NCI-H2196 (cell line): ENCODE measurements at regions not wholly inside any gene's neighbourhood (a gene's known extent, or its start where the extent isn't known, plus 50 kb on each side); places are given as distances from the start of the nearest gene placed in this dataset.

ENCODE experiments used
- DNase-seq: peaks from one replicate; lab custom pipeline; 2025; ENCODE audit not compliant: unreplicated experiment; lab: John Stamatoyannopoulos, UW

DNA sequence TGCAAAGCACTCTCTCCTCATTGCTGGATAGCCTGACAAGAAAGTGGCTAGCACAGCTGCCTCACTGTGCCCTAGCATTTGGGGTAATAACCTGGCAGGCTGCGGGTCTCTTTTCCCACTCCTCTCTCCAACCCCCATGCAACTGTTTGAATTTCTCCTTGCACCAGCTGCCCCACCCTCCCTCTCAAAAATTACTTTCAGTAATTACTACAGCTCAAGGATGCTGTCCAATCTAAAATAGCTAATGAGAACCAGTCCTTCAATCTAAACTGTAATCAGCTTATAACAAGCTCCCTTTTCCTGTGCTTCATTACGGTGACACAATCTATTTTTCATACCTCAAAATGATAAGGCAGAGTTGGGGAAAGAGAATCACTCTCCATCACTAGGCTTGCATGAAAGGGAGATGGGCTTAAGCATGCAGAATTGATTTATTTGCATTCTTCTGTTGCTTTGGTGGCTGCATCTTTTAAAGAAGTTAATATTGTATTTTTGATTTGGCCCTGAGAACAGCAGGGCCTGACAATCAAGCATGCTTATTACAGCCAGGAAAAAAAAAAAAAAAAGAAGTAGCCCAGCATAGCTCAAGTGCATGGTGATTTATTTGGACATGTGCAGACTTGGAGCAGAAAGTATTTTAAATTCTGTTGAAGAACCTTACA, 881.8 kb downstream of the SLC4A3 start:
- DNase-seq = no peak

DNA sequence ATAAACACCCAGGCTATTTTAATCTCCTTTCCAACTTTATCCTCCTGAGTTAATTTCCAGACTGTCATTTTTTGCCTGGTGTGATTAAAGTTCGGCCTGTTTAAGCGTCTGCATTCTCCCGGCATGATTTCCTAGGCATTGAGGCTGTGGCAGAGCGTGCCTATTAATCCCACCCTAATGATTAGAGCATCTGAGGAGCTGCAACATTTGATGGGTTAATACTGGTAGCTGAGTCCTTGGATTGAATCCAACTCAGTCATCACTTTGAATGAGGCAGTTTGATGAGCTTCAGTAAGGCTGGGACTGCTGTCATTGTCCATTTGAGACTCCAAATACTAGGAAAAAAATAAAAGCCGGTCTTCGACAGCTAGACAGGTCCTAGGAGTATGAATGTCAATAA, 882.5 kb downstream of the SLC4A3 start:
- no peak for DNase-seq

DNA sequence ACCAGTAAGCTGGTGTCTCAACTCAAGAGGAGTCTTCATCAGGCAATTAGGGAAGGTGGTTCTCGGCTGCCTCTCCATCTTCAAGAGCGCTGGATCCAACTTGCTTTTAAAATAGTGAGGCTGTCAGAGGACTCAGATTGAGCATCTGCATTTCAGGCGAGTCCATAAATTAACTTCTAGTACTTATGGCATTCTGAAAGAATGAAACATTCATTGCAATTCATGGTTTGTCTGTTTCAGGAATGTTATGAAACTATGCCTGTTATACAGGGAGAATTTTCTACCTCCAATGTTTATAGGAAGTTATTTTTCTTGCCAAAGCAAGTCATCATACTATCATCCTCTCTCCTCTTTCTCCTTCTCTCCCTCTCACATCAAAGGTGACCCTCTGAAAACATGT, 883.2 kb downstream of the SLC4A3 start:
- DNase-seq = no peak

DNA sequence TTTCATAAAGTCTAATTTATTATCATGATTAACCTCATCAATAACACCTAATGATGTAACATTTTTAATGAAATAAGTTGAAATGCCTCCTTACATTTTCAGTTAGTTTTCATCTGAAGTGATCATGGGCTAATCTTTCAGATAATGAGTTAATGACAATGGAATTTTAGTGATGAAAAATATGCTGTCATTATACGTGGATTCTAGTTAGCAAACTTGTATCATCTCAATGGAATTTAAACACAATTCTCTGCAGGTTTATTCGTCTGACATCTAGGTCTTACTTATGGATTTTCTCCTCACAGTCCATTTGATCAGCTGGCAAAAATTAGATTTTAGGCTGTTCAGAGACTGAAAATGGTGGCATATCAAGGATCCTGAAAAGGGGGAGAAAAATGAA, 885.0 kb downstream of the SLC4A3 start:
- DNase-seq = no peak

DNA sequence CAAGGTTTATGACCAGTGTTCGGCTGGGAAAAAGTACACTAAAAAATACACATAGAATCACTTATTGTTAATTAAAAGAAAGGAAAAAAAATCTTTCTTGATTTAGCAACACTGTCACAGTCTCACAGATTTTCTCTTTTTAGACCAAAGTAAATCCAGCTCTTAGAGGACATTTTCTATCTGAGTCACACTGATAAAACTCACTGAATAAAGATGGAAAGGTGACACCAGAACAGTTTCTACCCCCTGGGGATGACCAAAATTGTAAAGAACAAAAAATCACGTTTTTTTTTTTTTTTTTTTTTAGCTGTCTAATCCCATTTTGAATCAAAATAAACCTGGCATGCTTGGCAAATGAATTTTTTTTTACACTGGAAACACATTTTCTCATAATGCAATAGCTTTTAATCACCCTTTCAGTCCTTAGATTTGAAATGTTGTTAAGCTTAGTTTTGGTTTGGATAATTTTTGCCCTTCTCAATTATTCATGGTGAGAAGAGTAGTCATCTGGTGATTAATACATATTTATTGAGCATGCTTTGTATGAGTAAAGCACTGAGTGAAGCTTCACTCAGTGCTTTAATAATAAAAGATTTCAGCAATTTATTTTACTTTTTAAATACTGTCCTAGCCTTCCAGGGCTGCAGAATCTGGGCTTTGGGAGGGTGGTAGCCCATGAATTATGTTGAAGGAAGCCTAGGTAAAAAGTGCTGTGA, 886.3 kb downstream of the SLC4A3 start:
- DNase-seq = no peak

DNA sequence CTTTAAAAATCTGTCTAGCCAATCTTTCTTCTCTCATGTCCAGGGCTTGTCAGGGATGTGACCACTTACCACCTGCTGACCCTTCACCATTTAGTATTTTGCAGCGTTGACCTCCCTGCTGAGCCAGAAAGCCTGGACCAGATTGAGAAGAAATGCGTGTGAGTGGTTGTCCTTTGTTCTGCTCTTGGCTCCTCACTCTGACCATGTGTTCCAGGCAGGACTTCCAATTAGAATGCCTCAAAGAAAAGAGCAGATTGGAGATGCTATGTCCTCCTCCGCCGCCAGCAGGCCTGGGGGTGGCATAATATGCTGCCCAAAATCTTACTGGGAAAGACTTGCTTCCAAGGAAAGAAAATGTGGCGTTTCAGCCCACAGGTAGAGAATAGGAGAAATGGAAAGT, 894.1 kb downstream of the SLC4A3 start:
- no peak for DNase-seq

DNA sequence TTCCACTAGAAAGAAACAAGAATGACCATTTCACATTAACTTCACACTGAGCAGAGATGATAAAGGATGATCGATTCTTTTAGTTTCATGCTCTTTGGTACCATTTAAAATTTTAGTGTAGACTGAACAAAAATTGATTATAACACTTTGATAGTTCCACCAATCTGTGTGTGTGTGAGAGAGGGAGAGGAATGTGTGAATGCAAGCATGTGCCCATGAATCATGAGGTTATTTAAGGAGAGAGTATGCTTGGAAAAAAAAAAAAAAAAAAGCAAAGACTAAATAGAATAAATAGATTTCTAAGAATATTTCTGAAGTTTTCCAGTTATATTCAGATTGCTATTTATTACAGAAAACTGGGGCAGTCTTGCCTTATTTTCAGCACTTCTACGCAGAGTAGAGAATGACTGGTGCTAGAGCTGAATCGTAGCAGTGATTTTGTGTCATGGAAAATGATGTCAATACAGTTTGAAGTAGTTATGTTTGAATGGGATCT, 900.8 kb downstream of the SLC4A3 start:
- no peak for DNase-seq

DNA sequence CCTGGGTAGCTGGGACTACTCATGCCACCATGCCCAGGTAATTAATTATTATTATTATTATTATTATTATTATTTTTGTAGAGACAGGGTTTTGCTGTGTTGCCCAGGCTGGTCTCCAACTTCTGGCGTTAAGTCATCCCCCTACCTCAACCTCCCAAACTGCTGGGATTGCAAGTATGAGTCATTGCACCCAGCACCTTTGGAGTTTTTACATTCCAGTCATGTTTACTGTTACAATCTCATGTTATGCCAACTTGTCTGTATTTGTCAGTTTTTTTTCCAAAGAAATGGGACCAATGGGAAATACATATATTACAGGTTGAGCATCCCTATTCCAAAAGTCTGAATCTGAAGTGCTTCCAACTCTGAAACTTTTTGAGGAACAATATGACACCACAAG, 903.8 kb downstream of the SLC4A3 start:
- no peak for DNase-seq

DNA sequence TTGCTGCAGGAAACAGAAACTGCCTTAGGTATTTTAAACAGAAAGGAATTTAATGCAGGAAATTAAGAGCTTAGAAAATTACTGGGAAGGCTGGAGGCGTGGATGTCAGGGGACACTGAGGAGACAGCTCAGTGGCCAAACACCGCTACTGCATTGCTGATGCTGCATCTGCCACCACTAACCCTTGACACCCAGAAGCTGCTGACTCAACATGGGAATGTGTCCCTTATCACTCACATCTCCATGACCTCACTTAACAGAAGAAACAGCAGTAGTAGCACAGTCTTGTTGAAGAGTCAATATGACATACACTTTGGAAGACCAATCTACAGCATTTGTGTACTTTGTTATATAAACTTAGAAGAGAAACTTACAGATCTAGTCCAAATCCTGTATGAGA, 906.1 kb downstream of the SLC4A3 start:
- no peak for DNase-seq

DNA sequence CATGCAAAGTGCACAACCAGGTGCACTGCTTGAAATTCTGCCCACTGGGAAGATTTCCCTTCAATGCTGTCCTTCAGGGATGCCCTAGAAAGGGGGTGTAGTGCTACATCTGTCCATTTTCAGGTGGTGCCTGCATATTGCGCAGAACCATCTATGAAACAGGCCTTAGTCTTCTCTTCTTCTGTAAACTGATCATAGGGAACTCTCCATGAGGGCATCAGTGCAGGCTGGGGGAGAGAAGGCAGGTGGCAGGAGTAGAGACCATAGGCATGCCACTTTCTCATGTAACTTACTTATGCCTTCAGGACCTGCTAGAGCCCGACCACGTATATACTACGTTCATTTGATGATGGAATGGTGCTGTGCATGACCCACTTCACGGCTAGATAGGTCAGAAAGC, 912.1 kb downstream of the SLC4A3 start:
- DNase-seq = no peak

DNA sequence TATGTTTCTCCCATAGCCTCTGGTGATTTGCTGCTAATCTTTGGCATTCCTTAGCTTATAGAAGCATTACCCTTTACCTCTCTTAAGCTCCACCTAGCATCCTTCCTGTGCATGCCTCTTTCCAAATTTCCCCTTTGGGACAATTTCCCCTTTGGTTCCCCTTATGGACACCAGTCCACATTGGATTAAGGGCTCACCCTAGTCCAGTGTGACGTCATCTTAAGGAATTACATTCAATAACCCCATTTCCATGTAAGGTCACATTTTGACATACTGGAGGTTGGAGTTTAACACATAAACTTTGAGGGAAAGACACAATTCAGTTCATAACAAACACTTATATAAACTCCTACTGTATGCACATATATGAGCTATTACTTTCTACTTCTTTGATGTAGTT, 916.6 kb downstream of the SLC4A3 start:
- DNase-seq = no peak

DNA sequence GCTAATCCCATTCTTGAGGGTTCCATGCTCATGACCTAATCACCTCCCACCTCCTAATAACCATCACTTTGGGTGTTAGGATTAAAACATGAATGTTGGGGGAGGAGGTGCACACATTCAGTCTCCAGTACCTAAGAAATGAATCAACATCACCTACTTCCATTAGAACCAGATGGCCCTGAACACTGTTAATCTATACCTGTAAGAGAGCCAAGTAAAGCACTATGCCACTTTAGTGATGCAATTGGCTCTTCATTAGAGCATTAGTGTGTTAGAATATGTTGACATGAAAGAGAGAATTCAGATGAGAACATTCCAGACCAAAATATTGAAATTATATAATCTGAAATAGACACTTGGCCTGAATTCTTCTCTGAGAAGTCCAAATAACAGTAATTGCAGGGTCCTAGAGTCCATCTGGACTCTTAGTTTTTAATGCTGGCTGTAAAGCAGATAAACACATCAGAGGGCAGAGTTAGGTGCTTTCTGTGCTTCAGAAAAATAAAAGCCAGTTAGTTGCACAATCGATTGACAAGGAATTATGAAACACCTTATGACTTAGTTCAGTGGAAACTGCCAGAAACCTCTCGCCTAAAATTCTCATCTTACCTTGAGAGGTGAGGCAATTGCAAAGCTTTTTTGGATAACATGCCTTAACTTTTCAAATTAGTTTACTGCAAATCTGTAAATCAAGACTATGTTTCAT, 923.7 kb downstream of the SLC4A3 start:
- DNase-seq = no peak

DNA sequence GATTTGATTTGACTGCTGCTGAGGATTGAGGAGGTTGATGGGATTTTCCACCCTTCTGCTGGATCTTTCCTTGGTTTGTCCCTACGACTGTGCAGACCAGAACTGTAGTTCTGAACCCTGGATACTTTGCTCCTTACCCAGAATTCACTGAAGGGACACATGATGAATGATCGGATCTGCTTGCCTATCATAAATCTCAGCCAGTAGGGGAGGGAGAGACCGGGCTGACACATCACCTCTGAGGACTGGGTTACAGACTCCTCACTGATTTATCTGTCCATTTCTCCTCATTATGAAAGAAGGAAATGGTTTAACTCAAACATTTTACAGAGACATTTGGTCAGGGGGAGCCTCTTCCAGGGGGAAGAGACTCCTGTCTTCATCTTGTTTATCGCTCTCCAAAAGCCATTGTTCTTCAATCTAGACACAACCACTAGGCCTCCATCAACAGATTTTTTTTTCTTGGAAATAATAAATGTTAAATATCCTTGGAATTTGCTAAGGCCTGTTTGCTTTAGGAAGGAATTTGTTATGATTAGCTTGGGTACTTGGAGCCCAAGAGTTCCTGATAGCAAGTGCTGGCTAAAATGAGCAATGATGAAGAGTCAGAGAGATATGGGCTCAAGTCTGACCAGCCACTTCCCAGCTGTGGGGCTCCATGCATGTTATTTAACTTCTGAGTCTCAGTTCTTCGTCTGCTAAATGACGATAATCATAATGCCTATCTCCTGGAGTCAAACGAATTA, 925.5 kb downstream of the SLC4A3 start:
- DNase-seq = no peak

DNA sequence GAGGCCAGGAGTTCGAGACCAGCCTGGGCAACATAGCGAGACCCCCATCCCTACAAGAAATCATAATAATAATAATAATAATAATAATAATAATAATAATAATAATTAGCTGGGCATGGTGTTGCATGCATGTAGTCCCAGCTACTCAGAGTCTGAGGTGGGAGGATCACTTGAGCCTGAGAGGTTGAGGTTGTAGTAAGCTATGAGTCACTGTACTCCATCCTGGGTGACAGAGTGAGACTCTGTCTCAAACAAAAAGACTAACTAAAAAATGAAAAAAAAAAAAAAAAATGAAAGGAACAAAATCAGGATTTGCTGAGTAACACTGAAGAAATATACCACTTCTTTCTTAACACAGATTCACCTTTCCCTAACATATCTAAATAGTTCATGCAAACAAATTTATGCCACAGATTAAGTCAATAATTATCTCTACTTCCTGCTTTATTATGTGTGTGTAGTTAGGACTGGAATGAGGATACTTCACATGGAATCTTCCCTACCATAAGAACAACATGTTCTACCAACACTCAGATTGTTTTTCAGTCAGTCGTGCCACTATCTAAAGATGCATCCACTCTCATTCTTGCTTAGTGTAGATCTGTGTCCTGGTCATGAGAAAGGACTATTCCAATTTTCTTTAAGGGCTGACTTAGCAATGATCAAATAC, 928.7 kb downstream of the SLC4A3 start:
- DNase-seq = no peak

DNA sequence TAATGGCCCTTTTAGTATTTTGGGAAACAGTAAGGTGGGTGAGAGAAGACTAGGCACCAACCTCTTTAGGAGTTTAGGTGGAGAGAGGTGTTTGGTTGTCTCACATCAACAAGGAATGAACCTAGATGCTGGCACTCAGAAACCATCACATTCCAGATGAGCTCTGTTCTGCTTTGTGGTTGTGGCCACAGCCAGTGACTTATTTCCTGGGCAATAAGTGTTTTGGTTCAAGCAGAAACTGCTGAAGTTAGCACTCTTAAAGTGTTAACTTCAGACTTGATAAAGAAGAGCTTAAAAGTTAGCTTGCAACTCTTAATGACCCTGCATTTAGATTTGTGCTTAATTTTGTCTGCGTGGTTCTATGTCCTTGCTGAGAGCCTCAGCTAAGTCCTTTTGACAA, 929.2 kb downstream of the SLC4A3 start:
- no peak for DNase-seq

DNA sequence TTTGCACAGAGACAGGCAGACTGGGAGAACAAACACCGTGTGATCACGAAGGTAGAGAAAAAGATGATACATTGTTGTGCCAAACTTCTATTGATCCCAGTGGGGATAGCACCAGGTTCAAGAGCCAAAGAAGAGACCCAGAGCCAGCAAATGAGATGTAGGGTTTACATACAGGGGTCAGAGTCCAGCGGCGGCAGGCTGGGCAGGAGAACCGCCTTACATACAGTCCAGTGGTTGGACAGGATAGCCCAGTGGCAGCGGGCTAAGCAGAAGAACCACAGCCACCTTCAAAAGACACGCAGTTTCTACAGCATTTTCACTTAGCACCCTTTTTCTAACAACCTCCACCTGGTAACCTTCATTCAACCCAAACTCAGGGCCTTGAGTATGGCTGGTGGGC, 932.8 kb downstream of the SLC4A3 start:
- no peak for DNase-seq

DNA sequence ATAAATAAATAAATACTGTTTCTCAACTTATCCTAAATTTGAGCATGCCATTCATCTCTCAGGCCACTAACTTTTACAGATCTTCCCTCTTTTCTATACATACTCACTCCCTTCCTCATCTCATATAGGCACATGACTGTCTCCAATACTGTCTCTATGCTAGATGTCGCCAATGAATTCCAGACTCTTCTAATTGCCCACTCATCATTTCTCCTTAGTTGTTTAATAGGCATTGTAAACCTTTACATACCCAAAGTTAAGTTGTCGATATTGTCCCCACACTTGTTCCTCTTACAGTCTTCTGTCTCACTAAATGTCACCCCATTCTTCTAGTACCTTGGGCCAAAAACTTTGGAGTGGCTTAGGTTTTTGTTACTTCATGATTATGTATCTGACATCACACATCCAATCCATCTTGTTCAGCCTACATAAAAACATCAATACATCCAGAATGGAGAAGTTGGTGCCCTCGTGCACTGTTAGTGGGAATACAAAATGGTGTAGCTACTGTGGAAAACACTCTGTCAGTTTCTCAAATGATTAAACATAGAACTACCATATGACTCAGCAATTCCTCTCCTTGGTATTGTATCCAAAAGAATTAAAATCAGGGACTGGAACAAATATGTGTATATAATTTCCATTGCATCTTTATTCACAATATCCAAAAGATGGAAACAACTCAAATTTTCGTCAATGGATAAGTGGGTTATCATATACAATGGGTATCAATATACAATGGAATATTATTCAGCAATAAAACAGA, 935.1 kb downstream of the SLC4A3 start:
- DNase-seq = no peak

DNA sequence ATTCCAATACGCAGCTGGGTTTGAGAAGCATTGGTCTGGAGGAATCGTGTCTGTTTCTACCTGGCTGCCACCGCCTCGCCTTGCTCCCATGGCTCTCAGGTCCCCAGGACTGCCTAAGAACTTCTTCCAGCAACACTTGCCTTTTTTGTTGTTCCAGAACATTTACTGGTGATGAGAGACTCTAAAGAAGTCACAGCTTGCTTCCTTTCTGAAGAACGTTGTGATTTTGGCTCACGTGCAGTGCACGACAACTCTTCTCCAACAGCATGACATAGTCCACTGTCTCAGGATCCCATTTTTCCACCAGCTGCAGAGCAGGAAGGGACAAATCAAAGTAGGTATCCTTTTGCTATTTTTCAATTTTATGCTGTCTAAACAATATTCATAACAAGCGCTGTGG, 940.9 kb downstream of the SLC4A3 start:
- no peak for DNase-seq

DNA sequence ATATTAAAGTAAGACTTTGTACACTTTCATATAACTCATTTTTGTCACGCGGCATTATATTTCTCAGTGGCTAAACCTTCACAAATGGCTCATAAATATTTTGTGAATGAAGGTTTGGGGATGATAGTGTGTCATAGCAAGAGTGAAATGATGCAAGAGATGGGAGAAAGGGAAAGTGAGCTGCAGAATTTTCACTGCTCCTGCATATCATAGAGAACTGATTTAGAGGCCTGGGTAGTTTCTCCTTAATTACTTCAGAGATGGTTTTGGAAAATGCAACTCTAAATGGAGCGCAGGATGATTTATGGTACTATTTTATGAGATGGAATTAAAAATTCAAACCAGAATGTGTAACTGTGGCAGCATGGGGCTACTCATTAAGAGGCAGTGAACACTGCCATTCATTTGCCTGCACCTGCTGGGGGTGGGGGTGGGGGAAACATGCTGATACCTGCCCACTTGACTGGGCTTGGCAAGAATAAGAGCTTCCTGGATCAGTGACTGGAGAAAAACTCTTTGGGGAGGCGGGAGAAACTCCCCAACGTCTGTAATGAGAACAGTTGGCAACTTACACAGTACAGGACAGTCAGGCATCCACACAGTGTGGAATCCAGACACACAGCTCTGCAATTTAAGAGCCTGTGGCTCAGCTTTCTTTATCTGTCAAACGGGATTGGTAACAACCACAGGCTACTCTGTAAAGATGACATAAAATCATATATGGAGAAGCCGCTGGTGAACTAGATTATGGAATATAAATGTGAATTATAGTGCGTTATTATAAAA, 941.9 kb downstream of the SLC4A3 start:
- DNase-seq = peak; percentile 83
